ENCODE measurements at regions not wholly inside any gene's neighbourhood (a gene's known extent, or its start where the extent isn't known, plus 50 kb on each side); places are given as distances from the start of the nearest gene placed in this dataset.

DNA sequence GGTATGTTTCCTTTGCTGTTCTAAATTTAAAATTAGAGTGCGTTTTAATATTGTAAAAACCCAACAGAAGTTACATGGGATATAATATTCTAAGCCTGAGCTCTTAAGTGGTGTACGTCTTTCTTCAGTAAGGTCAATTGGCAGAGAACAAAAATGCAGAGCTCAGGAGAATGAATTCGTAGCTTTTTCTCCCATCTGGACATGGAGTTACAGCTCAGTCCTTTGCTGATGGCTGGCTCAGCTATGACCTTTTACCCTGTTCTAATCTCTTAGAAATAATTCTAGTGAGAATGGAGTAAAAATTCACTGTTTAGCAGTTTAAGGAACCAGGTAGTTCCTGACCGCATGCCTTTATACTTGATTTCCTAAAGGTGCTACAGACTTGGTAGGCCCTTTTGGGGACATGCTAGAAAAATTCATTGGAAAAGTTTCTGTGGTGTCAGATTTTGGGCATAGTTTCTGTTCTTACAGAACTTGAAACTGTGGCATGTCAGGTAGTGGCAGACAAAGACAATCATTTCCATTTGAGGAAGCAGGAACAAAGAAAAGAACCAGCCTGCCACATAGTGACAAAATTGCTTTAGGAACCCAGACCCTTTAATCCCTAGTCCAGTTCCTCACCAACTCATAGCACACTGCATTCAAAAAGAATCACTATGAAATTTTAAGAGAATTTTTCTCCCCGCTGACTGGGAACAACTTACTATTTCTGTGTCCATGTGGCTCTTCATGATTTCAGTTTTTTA lies 566.8 kb upstream of the ZNF804A start:
- Mint-ChIP-seq H3K27ac (no peak overlapping the region), H3K4me3 (no peak overlapping the region), H3K9me3 (no peaks in the 10 kb centered on the region), H3K27me3 (ENCODE audit: insufficient read depth, low read depth, poor library complexity) (no peaks in the 10 kb centered on the region), H3K4me1 (peaks cover 12% of the 10 kb centered on the region; the same call in 2 of the 3 replicates), H3K36me3 (ENCODE audit: low read depth) (no peaks in the 10 kb centered on the region)
- Histone ChIP-seq H4K20me1 (replicated peaks; ENCODE audit: insufficient read depth) (no peaks in the 10 kb centered on the region), H3K4me2 (no peak overlapping the region), H3F3A (replicated peaks; ENCODE audit: low read depth) (no peaks in the 10 kb centered on the region), H3K9me2 (ENCODE audit: insufficient read depth) (no peaks in the 10 kb centered on the region), H3K27ac (ENCODE audit: low read depth) (no peak overlapping the region), H3K4me3 (no peak overlapping the region), H3K4me1 (ENCODE audit: insufficient read depth) (no peaks in the 10 kb centered on the region; the same call in 1 of the 2 replicates), H2AFZ (peak overlapping the region; percentile 61), H3K27me3 (ENCODE audit: insufficient read depth) (no peaks in the 10 kb centered on the region), H3K79me2 (replicated peaks; ENCODE audit: insufficient read depth) (no peaks in the 10 kb centered on the region), H3K36me3 (ENCODE audit: insufficient read depth) (no peaks in the 10 kb centered on the region)
- no peak for TF ChIP-seq CREB1 (CRISPR knock-in tag; IDR thresholded peaks at IDR 0.05; ENCODE audit: low read depth)
- TF ChIP-seq CTCF (conservative IDR thresholded peaks at IDR 0.05; ENCODE audit: low read depth in 2 of 2) = peak in 1 of 2 experiments; percentile 28; a peak in 2 of 4 replicates
- TF ChIP-seq, protein P1, sequence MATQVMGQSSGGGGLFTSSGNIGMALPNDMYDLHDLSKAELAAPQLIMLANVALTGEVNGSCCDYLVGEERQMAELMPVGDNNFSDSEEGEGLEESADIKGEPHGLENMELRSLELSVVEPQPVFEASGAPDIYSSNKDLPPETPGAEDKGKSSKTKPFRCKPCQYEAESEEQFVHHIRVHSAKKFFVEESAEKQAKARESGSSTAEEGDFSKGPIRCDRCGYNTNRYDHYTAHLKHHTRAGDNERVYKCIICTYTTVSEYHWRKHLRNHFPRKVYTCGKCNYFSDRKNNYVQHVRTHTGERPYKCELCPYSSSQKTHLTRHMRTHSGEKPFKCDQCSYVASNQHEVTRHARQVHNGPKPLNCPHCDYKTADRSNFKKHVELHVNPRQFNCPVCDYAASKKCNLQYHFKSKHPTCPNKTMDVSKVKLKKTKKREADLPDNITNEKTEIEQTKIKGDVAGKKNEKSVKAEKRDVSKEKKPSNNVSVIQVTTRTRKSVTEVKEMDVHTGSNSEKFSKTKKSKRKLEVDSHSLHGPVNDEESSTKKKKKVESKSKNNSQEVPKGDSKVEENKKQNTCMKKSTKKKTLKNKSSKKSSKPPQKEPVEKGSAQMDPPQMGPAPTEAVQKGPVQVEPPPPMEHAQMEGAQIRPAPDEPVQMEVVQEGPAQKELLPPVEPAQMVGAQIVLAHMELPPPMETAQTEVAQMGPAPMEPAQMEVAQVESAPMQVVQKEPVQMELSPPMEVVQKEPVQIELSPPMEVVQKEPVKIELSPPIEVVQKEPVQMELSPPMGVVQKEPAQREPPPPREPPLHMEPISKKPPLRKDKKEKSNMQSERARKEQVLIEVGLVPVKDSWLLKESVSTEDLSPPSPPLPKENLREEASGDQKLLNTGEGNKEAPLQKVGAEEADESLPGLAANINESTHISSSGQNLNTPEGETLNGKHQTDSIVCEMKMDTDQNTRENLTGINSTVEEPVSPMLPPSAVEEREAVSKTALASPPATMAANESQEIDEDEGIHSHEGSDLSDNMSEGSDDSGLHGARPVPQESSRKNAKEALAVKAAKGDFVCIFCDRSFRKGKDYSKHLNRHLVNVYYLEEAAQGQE (IDR thresholded peaks at IDR 0.05; ENCODE audit: unreplicated experiment) = no peak
- no peak for TF ChIP-seq ZNF114 (CRISPR knock-in tag; IDR thresholded peaks at IDR 0.05)
- 0 out of 3 replicates have a peak, but pooled peaks have one; percentile 23 for ATAC-seq
- DNase-seq (ENCODE audit: low spot score) = peak; percentile 18

DNA sequence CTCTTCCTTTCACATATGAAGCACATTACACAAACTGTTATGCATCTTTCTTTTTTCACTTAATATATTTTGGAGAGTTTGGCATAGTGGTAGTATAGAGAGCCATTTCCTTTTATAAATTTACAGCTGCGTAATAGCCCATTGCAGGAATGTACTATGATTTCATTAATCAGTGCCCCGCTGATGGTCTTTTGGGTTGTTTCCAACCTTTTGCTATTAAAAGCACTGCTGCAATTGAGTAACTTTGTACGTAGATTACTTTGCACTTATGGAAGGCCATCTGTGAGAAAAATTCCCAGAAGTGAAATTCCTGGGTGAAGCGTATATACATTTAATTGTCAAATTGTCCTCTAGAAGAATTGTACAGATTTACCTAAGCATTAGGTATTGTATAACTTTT lies 565.3 kb upstream of the ZNF804A start:
- no peak for ATAC-seq
- Histone ChIP-seq H3K4me2 (no peak overlapping the region), H3F3A (replicated peaks; ENCODE audit: low read depth) (no peaks in the 10 kb centered on the region), H4K20me1 (replicated peaks; ENCODE audit: insufficient read depth) (no peaks in the 10 kb centered on the region), H3K9me2 (ENCODE audit: insufficient read depth) (no peaks in the 10 kb centered on the region), H3K4me1 (ENCODE audit: insufficient read depth) (no peaks in the 10 kb centered on the region; the same call in 1 of the 2 replicates), H3K27ac (ENCODE audit: low read depth) (no peak overlapping the region), H3K36me3 (ENCODE audit: insufficient read depth) (no peaks in the 10 kb centered on the region), H2AFZ (no peak overlapping the region), H3K79me2 (replicated peaks; ENCODE audit: insufficient read depth) (no peaks in the 10 kb centered on the region), H3K27me3 (ENCODE audit: insufficient read depth) (no peaks in the 10 kb centered on the region), H3K4me3 (no peak overlapping the region)
- no peak overlapping the region for H3K27ac Mint-ChIP-seq
- peaks cover 8% of the 10 kb centered on the region; the same call in 2 of the 3 replicates for H3K4me1 Mint-ChIP-seq
- H3K36me3 Mint-ChIP-seq (ENCODE audit: low read depth) = no peaks in the 10 kb centered on the region
- H3K27me3 Mint-ChIP-seq (ENCODE audit: insufficient read depth, low read depth, poor library complexity) = no peaks in the 10 kb centered on the region
- no peak overlapping the region for H3K4me3 Mint-ChIP-seq
- DNase-seq (ENCODE audit: low spot score) = no peak
- H3K9me3 Mint-ChIP-seq = no peaks in the 10 kb centered on the region
- no peak for TF ChIP-seq JUNB (IDR thresholded peaks at IDR 0.05; ENCODE audit: unreplicated experiment)
- no peak for TF ChIP-seq NANOG (IDR thresholded peaks at IDR 0.05; ENCODE audit: borderline replicate concordance)
- TF ChIP-seq, protein P1 (IDR thresholded peaks at IDR 0.05; ENCODE audit: unreplicated experiment) = no peak
- TF ChIP-seq EZH2phosphoT487 (IDR thresholded peaks at IDR 0.05; ENCODE audit: unreplicated experiment) = no peak
- no peak for TF ChIP-seq ZNF114 (CRISPR knock-in tag; IDR thresholded peaks at IDR 0.05)
- no peak for TF ChIP-seq ZNF331 (CRISPR knock-in tag; IDR thresholded peaks at IDR 0.05; ENCODE audit: low read depth)
- TF ChIP-seq CTCF (conservative IDR thresholded peaks at IDR 0.05; ENCODE audit: low read depth in 2 of 2) = no peak
- TF ChIP-seq POLR2AphosphoS5 (IDR thresholded peaks at IDR 0.05; ENCODE audit: low read depth) = no peak
- TF ChIP-seq STAT1 (IDR thresholded peaks at IDR 0.05; ENCODE audit: unreplicated experiment) = no peak
- no peak for TF ChIP-seq CREB1 (CRISPR knock-in tag; IDR thresholded peaks at IDR 0.05; ENCODE audit: low read depth)

Data from GM23338 (cell line).